ENCODE measurements at regions not wholly inside any gene's neighbourhood (a gene's known extent, or its start where the extent isn't known, plus 50 kb on each side); places are given as distances from the start of the nearest gene placed in this dataset.

DNA sequence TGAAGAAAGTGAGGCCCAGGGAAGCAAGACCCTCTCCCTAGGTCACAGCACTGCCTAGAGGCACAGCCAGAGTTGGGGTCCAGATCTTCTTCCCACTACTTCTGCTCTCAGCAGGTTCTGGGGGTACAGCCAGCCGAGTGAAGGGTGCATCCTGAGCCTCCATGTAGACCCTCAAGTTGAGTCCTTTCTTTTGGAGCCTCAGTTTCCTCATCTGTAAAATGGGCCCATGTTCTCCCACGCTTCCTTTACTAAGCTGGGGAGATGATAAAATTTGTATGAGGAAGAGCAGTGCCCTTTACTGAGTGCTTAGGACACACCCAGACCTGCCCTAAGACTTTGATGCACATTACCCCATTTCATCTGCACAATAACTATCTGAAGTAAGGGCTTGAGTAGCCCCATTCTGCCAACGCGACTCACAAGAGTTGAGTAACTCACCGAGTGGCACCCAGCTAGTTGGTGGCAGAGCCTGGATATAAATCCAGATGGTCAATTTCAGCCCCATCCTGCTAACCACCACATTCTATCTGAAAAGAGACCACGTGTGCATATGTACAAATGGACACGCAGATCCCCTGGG, 64.3 kb upstream of the GGTA1 start:
- TF ChIP-seq, protein P1, sequence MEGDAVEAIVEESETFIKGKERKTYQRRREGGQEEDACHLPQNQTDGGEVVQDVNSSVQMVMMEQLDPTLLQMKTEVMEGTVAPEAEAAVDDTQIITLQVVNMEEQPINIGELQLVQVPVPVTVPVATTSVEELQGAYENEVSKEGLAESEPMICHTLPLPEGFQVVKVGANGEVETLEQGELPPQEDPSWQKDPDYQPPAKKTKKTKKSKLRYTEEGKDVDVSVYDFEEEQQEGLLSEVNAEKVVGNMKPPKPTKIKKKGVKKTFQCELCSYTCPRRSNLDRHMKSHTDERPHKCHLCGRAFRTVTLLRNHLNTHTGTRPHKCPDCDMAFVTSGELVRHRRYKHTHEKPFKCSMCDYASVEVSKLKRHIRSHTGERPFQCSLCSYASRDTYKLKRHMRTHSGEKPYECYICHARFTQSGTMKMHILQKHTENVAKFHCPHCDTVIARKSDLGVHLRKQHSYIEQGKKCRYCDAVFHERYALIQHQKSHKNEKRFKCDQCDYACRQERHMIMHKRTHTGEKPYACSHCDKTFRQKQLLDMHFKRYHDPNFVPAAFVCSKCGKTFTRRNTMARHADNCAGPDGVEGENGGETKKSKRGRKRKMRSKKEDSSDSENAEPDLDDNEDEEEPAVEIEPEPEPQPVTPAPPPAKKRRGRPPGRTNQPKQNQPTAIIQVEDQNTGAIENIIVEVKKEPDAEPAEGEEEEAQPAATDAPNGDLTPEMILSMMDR (IDR thresholded peaks at IDR 0.05; ENCODE audit: low read length, missing control alignments): no peak
- DNase-seq (ENCODE audit: low read depth): no peak
- H3K4me3 ChIP-seq (replicated peaks; ENCODE audit: low read depth, low read length): no peak overlapping the region

DNA sequence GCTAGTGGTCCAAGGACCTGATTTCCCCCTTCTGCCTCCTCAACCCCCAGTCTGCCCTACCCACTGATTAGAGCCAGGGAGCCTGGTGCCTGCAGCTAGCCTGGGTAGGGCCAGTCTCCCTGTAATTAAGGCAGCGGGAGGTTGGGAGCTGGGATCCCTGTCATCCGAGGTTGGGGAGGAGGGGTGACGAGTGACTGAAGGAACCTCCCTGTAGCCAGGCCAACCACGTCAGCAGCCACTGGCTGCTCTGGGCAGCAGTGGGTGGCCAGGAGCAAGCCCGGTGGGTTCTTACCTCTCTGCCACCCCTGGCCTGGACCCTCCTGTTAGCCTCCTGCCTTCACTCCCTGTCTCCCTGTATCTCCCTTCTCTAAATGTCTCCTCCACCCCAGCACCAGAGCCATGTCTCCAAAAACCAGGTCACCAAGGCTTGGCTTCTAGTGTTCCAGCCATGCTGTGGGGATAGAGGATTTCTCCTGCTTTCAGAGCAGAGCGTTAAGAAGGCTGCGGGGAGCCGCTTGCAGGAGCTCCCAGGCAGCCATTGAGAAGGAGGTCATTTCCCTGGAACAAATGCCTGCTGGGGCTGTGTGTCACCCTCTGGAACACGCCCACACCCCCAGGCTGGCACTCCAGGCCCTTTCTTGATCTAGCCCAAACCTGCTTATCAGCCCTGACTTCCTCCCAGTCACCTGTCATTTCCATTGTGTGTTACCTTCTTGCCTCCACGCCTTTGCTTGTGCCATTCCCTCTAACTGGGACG, 65.0 kb upstream of the GGTA1 start:
- TF ChIP-seq, protein P1 (IDR thresholded peaks at IDR 0.05; ENCODE audit: low read length, missing control alignments): no peak
- no peak overlapping the region for H3K4me3 ChIP-seq (replicated peaks; ENCODE audit: low read depth, low read length)
- DNase-seq (ENCODE audit: low read depth): no peak

DNA sequence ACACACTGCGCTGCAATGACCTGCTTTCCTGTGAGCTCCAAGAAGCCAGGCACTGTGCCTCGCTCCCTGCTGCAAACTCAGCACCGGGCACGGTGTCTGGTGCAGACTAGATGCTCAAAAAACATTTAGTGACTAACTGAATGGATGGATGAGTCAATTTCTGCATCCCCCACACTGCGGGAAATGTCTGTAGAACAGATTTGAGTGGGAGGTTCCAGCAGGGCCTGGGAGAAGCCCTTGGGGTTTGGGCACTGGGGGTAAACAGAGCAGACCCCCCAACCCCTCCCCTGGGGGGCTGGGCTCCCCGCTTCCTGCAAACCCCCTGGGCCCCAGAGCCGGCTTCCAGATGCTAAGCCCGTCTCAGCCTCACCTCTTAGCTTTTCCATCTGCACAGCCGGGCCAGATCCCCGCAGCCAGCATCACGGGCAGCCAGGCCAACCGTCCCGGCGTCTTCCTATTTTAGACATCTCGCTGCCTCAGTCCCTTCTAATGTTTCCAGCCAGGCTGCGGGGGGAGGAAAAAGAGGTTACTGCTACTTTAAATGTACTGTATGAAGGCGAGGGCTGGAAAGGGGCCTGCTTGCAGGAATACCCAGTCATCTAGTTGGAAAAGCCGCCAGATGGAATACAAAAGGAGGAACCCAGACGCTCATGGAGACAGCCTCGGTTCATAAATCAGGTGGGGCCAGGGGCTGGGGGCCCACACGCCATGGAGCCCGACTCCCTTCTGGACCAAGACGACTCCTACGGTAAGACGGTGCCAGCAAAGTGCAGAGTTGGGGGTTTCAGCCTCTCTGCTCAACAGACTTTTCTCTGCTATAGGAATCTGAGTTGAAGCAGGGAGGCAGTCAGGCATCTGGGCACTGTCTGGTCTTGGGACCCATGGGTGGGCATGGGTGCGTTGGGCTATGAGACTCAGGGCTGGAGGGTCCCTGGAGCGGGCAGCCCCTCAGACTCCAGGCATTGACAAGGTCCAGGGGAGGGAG, 67.1 kb upstream of the GGTA1 start:
- peak overlapping the region; percentile 39 for H3K4me3 ChIP-seq (replicated peaks; ENCODE audit: low read depth, low read length)
- TF ChIP-seq, protein P1 (IDR thresholded peaks at IDR 0.05; ENCODE audit: low read length, missing control alignments): no peak
- peak; percentile 68 for DNase-seq (ENCODE audit: low read depth)

DNA sequence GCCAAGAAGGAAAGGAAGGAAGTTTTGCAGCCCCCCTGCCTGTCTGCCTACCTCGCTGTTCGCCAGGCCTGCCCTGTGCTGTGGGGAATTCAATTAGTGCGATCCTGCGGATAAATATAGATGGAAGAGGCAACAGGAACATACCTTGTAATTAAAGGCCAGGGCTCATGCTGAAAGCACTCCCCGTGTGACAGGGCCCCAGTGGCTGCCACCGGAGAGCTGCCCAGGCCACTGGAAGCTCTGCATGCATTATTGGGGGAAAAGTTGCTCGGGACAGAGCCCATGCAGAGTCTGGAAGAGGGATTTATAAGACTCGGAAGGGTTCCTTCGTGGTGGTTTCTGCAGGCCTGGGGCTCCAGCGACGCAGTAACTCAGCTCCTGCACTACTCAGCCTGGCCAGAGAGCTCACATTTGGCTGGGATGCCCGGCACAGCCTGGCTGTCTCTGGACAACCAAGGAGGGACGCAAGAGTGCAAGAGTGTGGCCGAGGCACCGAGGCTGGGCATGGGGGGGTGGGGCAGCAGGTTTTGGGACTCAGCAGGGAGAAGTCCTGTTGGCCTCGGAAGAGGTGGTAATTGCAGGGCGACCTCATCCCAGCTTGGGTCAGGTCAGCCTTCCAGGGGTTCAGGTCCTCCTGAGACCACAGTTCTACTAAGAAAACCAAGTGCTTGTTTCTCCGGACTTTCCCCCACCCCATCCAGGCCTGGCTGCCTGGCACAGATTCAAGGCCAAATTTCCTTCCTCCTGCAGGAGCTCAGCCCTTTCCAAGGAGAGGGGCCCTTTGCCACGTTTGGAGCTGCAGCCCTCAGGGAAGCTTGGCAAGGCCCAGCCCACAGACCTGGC, 68.1 kb upstream of the GGTA1 start:
- peak; percentile 29 for DNase-seq (ENCODE audit: low read depth)
- H3K4me3 ChIP-seq (replicated peaks; ENCODE audit: low read depth, low read length): peak overlapping the region; percentile 39
- TF ChIP-seq, protein P1 (IDR thresholded peaks at IDR 0.05; ENCODE audit: low read length, missing control alignments): no peak

DNA sequence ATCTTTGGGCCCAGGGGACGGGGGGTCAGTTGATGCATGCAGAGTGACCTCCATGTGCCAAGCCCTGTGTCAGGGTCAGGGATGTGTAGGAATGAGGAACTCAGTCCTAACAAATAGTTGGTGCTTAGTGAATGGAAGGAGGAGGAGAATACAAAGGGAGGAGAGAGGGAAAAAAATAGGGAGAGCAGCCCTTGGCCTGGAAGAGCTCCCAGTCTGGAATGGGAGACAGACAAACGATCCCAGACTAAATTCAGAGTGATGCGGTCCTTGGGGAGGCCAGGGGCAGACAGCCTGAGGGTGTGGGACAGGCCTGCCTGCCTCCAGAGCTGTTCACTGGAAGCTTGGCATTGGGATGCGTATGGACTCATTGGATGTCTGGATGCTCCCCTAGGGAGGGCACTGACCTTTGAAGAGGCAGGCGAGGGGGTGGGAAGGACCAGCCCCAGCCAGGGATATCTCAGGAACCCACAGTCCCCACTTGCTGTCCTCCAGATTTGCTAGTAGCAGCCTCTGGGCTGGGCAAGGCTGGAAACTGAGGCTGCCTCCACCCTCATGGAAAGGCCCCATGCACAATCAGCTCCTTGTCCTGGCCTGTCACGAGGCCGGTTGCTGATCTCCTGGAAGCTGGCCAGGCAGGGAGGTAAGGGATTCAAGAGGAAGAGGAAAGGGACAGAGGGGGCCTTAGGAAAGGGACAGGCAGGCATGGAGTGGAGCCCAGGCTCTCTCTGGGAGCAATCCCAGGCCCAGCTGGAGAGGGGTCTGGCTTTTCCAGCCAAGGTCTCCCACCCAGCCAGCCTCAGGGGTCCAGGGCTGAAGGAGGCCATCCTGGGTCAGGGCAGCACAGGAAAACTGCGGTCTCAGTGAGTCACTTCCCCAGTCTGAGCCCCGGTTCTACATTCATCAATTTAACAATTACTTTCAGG, 69.0 kb upstream of the GGTA1 start:
- TF ChIP-seq, protein P1 (IDR thresholded peaks at IDR 0.05; ENCODE audit: low read length, missing control alignments): no peak

More for the DNA sequence above, 69.0 kb upstream of the GGTA1 start:
- peak overlapping the region; percentile 39 for H3K4me3 ChIP-seq (replicated peaks; ENCODE audit: low read depth, low read length)
- DNase-seq (ENCODE audit: low read depth): peak; percentile 25
